Suppressor macrophage treated with lipopolysaccharide for 4 hours (primary cell): ENCODE measurements at regions not wholly inside any gene's neighbourhood (a gene's known extent, or its start where the extent isn't known, plus 50 kb on each side); places are given as distances from the start of the nearest gene placed in this dataset.

Experiments
- DNase-seq: peaks from one replicate; pipeline ENCODE4 v3.0.0-alpha.2; 2020

- peak; percentile 49 for DNase-seq
These were observed 122.1 kb upstream of the PHACTR1 start for GRCh38 chr6:12594530-12594893.

- peak; percentile 89 for DNase-seq
These were observed 121.3 kb upstream of the PHACTR1 start for GRCh38 chr6:12595161-12595811.

- no peak for DNase-seq
These were observed 119.8 kb upstream of the PHACTR1 start for GRCh38 chr6:12596731-12597130.

GRCh38 chr6:12598919-12599318, 117.6 kb upstream of the PHACTR1 start:
- DNase-seq = no peak

GRCh38 chr6:12601881-12602280, 114.7 kb upstream of the PHACTR1 start:
- DNase-seq = no peak

- no peak for DNase-seq
These were observed 114.2 kb upstream of the PHACTR1 start for GRCh38 chr6:12602342-12602741.

GRCh38 chr6:12602951-12603672, 113.5 kb upstream of the PHACTR1 start:
- peak; percentile 59 for DNase-seq

- DNase-seq = no peak
These were observed 112.9 kb upstream of the PHACTR1 start for GRCh38 chr6:12603673-12604049.

GRCh38 chr6:12605888-12606345, 110.7 kb upstream of the PHACTR1 start:
- DNase-seq = peak; percentile 69

GRCh38 chr6:12606616-12607015, 110.0 kb upstream of the PHACTR1 start:
- no peak for DNase-seq

GRCh38 chr6:12608016-12608860, 108.3 kb upstream of the PHACTR1 start:
- DNase-seq = peak; percentile 81

GRCh38 chr6:12608874-12609273, 107.7 kb upstream of the PHACTR1 start:
- DNase-seq = no peak

GRCh38 chr6:12609751-12610150, 106.8 kb upstream of the PHACTR1 start:
- no peak for DNase-seq

GRCh38 chr6:12610862-12611261, 105.7 kb upstream of the PHACTR1 start:
- no peak for DNase-seq

GRCh38 chr6:12613811-12614210, 102.8 kb upstream of the PHACTR1 start:
- DNase-seq = peak; percentile 31

GRCh38 chr6:12614456-12614855, 102.1 kb upstream of the PHACTR1 start:
- DNase-seq = peak; percentile 56

GRCh38 chr6:12618296-12618695, 98.3 kb upstream of the PHACTR1 start:
- no peak for DNase-seq

- peak; percentile 62 for DNase-seq
These were observed 94.8 kb upstream of the PHACTR1 start for GRCh38 chr6:12621754-12622153.

GRCh38 chr6:12622566-12622965, 94.0 kb upstream of the PHACTR1 start:
- no peak for DNase-seq

GRCh38 chr6:12624142-12624837, 92.3 kb upstream of the PHACTR1 start:
- no peak for DNase-seq

GRCh38 chr6:12627053-12627452, 89.5 kb upstream of the PHACTR1 start:
- DNase-seq = no peak

GRCh38 chr6:12628327-12628726, 88.2 kb upstream of the PHACTR1 start:
- no peak for DNase-seq

GRCh38 chr6:12633746-12634145, 82.8 kb upstream of the PHACTR1 start:
- DNase-seq = peak; percentile 51
